ENCODE measurements at regions not wholly inside any gene's neighbourhood (a gene's known extent, or its start where the extent isn't known, plus 50 kb on each side); places are given as distances from the start of the nearest gene placed in this dataset.
A peak's percentile ranks its signal among the peaks of the same experiment; 100 is the strongest.

DNA sequence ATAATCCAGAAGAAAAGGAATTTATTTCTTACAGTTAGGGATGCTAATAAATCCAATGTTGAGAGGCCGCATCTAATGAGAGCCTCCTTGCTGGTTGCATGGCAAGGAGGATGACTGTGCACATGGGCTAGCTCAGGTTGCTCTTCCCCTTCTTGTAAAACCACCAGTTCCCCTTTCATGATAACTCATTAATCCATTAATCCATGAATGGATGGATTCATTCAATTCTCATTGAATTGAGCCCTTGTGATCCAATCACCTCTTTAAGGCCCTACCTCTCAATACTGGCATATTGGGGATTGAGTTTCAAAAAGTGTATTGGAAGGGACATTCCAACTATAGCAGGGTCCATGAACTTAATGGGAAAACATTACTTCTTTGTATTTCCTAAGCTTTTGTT is 149.5 kb downstream of the BMP2 start:
- Mint-ChIP-seq H3K4me3 (no peak overlapping the region), H3K27me3 (ENCODE audit: insufficient read depth) (no peaks in the 10 kb centered on the region), H3K27ac (no peak overlapping the region), H3K36me3 (ENCODE audit: low read depth) (no peaks in the 10 kb centered on the region), H3K9me3 (no peaks in the 10 kb centered on the region), H3K4me1 (peaks cover 27% of the 10 kb centered on the region)
- Histone ChIP-seq H3K4me3 (ENCODE audit: low read length) (no peak overlapping the region), H3K9ac (ENCODE audit: extremely low read depth, low read length, poor library complexity, severe bottlenecking) (no peak overlapping the region), H3K36me3 (ENCODE audit: control insufficient read depth, insufficient read depth, low read length) (no peaks in the 10 kb centered on the region), H3K27ac (ENCODE audit: low read depth, low read length) (no peak overlapping the region), H3K4me1 (ENCODE audit: control insufficient read depth, insufficient read depth, low read length) (peaks cover 28% of the 10 kb centered on the region), H3K9me3 (ENCODE audit: control insufficient read depth, low read length) (no peaks in the 10 kb centered on the region), H3K27me3 (ENCODE audit: control insufficient read depth, insufficient read depth, low read length, poor library complexity, severe bottlenecking) (no peaks in the 10 kb centered on the region)
- DNase-seq, result no peak
- 75 to 92% methylated on average over 1 of the region's 1 CpG for WGBS, 2 experiments (ENCODE audit: insufficient coverage in 1 of 2, insufficient read length in 1 of 2)
- TF ChIP-seq, protein P1, sequence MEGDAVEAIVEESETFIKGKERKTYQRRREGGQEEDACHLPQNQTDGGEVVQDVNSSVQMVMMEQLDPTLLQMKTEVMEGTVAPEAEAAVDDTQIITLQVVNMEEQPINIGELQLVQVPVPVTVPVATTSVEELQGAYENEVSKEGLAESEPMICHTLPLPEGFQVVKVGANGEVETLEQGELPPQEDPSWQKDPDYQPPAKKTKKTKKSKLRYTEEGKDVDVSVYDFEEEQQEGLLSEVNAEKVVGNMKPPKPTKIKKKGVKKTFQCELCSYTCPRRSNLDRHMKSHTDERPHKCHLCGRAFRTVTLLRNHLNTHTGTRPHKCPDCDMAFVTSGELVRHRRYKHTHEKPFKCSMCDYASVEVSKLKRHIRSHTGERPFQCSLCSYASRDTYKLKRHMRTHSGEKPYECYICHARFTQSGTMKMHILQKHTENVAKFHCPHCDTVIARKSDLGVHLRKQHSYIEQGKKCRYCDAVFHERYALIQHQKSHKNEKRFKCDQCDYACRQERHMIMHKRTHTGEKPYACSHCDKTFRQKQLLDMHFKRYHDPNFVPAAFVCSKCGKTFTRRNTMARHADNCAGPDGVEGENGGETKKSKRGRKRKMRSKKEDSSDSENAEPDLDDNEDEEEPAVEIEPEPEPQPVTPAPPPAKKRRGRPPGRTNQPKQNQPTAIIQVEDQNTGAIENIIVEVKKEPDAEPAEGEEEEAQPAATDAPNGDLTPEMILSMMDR (conservative IDR thresholded peaks at IDR 0.05), result no peak

DNA sequence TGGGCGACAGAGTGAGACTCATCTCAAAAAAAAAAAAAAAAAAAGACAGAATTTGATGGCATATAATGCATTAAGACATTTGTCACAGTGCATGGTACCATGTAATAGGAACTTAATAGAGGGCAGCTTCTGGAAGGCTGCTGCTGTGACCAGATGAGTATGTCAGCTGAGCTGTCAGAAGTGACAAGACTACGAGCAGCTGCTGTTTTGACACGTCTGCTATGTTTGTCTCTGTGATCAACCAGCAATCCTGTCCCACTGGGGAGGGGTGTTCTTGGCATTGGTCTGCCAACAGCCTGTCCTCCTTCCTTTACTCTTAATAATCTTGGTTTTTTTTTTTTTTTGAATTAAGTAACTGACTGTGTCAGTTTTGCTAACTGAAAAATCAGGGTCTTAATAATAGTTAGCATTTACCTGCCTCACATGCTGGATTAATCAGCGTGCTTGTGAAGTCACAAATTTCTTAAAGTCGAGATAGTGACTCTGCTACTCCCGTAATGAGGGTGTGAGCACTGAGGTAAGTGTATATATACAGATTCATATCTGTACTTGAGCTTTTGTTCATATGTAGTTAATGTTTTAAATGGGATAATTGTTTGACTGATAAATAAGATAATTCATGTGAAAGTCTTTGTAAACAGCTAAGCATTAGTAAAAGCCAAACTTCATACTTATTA is 152.4 kb downstream of the BMP2 start:
- H3K4me3 ChIP-seq (ENCODE audit: low read length), result no peak overlapping the region
- H3K4me3 Mint-ChIP-seq, result no peak overlapping the region
- no peaks in the 10 kb centered on the region for H3K36me3 Mint-ChIP-seq (ENCODE audit: low read depth)
- no peaks in the 10 kb centered on the region for H3K27me3 Mint-ChIP-seq (ENCODE audit: insufficient read depth)
- WGBS, 2 experiments (ENCODE audit: insufficient coverage in 1 of 2, insufficient read length in 1 of 2), result 92 to 100% methylated on average over 3 to 5 of the region's 6 CpGs
- no peaks in the 10 kb centered on the region for H3K9me3 ChIP-seq (ENCODE audit: control insufficient read depth, low read length)
- peak overlapping the region; percentile 7 for H3K27ac Mint-ChIP-seq
- TF ChIP-seq, protein P1 (conservative IDR thresholded peaks at IDR 0.05), result no peak
- no peak overlapping the region for H3K9ac ChIP-seq (ENCODE audit: extremely low read depth, low read length, poor library complexity, severe bottlenecking)
- H3K4me1 Mint-ChIP-seq, result peaks cover 25% of the 10 kb centered on the region
- no peak for DNase-seq
- H3K27me3 ChIP-seq (ENCODE audit: control insufficient read depth, insufficient read depth, low read length, poor library complexity, severe bottlenecking), result no peaks in the 10 kb centered on the region
- H3K27ac ChIP-seq (ENCODE audit: low read depth, low read length), result no peak overlapping the region
- peaks cover 24% of the 10 kb centered on the region for H3K4me1 ChIP-seq (ENCODE audit: control insufficient read depth, insufficient read depth, low read length)
- no peaks in the 10 kb centered on the region for H3K36me3 ChIP-seq (ENCODE audit: control insufficient read depth, insufficient read depth, low read length)
- peaks cover 4% of the 10 kb centered on the region for H3K9me3 Mint-ChIP-seq

DNA sequence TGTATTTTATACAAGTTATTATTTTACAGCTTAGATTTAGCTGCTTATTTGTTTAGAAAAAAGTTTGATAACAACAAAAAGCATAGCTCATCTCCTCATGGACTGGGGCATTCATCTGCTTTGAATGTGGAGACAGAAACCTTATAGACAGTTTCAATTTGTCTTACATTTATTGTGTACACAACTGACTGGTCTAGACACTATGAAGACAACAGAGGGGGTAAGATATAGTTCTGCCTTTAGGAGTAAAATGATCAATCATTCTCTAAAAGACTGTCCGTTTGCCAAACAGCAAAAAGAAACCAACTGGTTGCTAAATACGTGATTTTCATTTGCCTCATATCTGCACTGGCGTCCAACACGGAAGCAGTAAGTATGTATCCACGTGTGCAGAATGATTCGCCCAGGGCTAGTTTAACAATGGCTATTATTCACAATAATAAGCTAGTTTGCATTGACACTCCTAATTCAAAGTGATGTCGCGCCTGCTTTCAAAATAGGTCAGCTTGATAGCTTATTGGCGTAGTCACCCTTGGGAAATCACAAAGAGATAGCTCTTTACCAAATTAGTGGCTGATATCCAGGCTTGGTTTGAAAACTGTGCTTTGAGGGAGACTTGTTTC is 153.6 kb downstream of the BMP2 start:
- Mint-ChIP-seq H3K4me1 (peaks cover 29% of the 10 kb centered on the region), H3K9me3 (peaks cover 4% of the 10 kb centered on the region), H3K4me3 (no peak overlapping the region), H3K27ac (no peak overlapping the region), H3K27me3 (ENCODE audit: insufficient read depth) (no peaks in the 10 kb centered on the region), H3K36me3 (ENCODE audit: low read depth) (no peaks in the 10 kb centered on the region)
- H3K4me1 ChIP-seq (ENCODE audit: control insufficient read depth, insufficient read depth, low read length), result peaks cover 18% of the 10 kb centered on the region
- H3K27ac ChIP-seq (ENCODE audit: low read depth, low read length), result no peak overlapping the region
- no peak overlapping the region for H3K4me3 ChIP-seq (ENCODE audit: low read length)
- no peaks in the 10 kb centered on the region for H3K36me3 ChIP-seq (ENCODE audit: control insufficient read depth, insufficient read depth, low read length)
- no peaks in the 10 kb centered on the region for H3K9me3 ChIP-seq (ENCODE audit: control insufficient read depth, low read length)
- no peak for DNase-seq
- TF ChIP-seq, protein P1 (conservative IDR thresholded peaks at IDR 0.05), result no peak
- H3K9ac ChIP-seq (ENCODE audit: extremely low read depth, low read length, poor library complexity, severe bottlenecking), result no peak overlapping the region
- no peaks in the 10 kb centered on the region for H3K27me3 ChIP-seq (ENCODE audit: control insufficient read depth, insufficient read depth, low read length, poor library complexity, severe bottlenecking)
- WGBS, 2 experiments (ENCODE audit: insufficient coverage in 1 of 2, insufficient read length in 1 of 2), result 94 to 95% methylated on average over 9 of the region's 9 CpGs

Measured in endodermal cell (in vitro differentiated cells).